Breast epithelium (tissue), 3 donors: ENCODE measurements at regions not wholly inside any gene's neighbourhood (a gene's known extent, or its start where the extent isn't known, plus 50 kb on each side); places are given as distances from the start of the nearest gene placed in this dataset.

Experiments used
- POLR2A ChIP-seq: fragments of 450-650 bp; IDR thresholded peaks from one replicate; pipeline ENCODE4 v1.6.1; 2016; ENCODE audit warnings: antibody characterized with exemption, mild to moderate bottlenecking, moderate library complexity
- TF ChIP-seq, protein P1 (sequence below), 3 donors: fragments of 450-650 bp; IDR thresholded peaks; one replicate each; pipeline ENCODE4 v1.5.1; 2016 to 2017; ENCODE audit warnings: antibody characterized with exemption in 3 of 3, mild to moderate bottlenecking in 3 of 3, moderate library complexity in 3 of 3

- TF ChIP-seq, protein P1, sequence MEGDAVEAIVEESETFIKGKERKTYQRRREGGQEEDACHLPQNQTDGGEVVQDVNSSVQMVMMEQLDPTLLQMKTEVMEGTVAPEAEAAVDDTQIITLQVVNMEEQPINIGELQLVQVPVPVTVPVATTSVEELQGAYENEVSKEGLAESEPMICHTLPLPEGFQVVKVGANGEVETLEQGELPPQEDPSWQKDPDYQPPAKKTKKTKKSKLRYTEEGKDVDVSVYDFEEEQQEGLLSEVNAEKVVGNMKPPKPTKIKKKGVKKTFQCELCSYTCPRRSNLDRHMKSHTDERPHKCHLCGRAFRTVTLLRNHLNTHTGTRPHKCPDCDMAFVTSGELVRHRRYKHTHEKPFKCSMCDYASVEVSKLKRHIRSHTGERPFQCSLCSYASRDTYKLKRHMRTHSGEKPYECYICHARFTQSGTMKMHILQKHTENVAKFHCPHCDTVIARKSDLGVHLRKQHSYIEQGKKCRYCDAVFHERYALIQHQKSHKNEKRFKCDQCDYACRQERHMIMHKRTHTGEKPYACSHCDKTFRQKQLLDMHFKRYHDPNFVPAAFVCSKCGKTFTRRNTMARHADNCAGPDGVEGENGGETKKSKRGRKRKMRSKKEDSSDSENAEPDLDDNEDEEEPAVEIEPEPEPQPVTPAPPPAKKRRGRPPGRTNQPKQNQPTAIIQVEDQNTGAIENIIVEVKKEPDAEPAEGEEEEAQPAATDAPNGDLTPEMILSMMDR (IDR thresholded peaks at IDR 0.05), result no peak
- no peak for TF ChIP-seq POLR2A
Measured at GRCh38 chr22:19661156-19661555, 53.1 kb upstream of the SEPTIN5 start.
